ENCODE measurements at regions not wholly inside any gene's neighbourhood (a gene's known extent, or its start where the extent isn't known, plus 50 kb on each side); places are given as distances from the start of the nearest gene placed in this dataset.

GRCh38 chr2:234286956-234287355 lies 209.9 kb downstream of the ARL4C start:
- H4K20me1 ChIP-seq (ENCODE audit: control insufficient read depth, insufficient read depth, low read depth, low read length) = no peaks in the 10 kb centered on the region
- no peaks in the 10 kb centered on the region for H3K79me2 ChIP-seq (ENCODE audit: control insufficient read depth, low read length)
- peaks cover 31% of the 10 kb centered on the region for H3K4me1 ChIP-seq (ENCODE audit: control insufficient read depth, low read length)
- no peaks in the 10 kb centered on the region for H3K9me2 ChIP-seq (replicated peaks; ENCODE audit: control insufficient read depth, low read length)
- H3F3A ChIP-seq (ENCODE audit: control insufficient read depth, insufficient read depth) = no peaks in the 10 kb centered on the region
- no peak for TF ChIP-seq CTCF (IDR thresholded peaks at IDR 0.05; ENCODE audit: low read depth, low read length, poor library complexity, severe bottlenecking)
- no peak for TF ChIP-seq EZH2phosphoT487 (IDR thresholded peaks at IDR 0.05; ENCODE audit: borderline replicate concordance, low read length)
- H3K4me2 ChIP-seq (ENCODE audit: low read length) = no peak overlapping the region
- H3K27ac ChIP-seq (ENCODE audit: low read depth, low read length) = no peak overlapping the region
- H3K9me3 ChIP-seq (ENCODE audit: control insufficient read depth, insufficient read depth, low read length) = no peaks in the 10 kb centered on the region
- H3K4me3 ChIP-seq (ENCODE audit: low read length) = no peak overlapping the region
- peaks cover 4% of the 10 kb centered on the region; the same call in 1 of the 2 replicates for H3K36me3 ChIP-seq (ENCODE audit: control insufficient read depth, low read length)
- no peaks in the 10 kb centered on the region for H3K27me3 ChIP-seq (ENCODE audit: control insufficient read depth, low read length)

GRCh38 chr2:234286118-234286598 lies 210.7 kb downstream of the ARL4C start:
- peaks cover 23% of the 10 kb centered on the region for H3K4me1 ChIP-seq (ENCODE audit: control insufficient read depth, low read length)
- no peaks in the 10 kb centered on the region for H3F3A ChIP-seq (ENCODE audit: control insufficient read depth, insufficient read depth)
- no peaks in the 10 kb centered on the region for H3K9me2 ChIP-seq (replicated peaks; ENCODE audit: control insufficient read depth, low read length)
- no peak for TF ChIP-seq CTCF (IDR thresholded peaks at IDR 0.05; ENCODE audit: low read depth, low read length, poor library complexity, severe bottlenecking)
- TF ChIP-seq EZH2phosphoT487 (IDR thresholded peaks at IDR 0.05; ENCODE audit: borderline replicate concordance, low read length) = no peak
- H3K4me2 ChIP-seq (ENCODE audit: low read length) = no peak overlapping the region
- H3K27ac ChIP-seq (ENCODE audit: low read depth, low read length) = no peak overlapping the region
- no peaks in the 10 kb centered on the region for H3K79me2 ChIP-seq (ENCODE audit: control insufficient read depth, low read length)
- H4K20me1 ChIP-seq (ENCODE audit: control insufficient read depth, insufficient read depth, low read depth, low read length) = no peaks in the 10 kb centered on the region
- H3K9me3 ChIP-seq (ENCODE audit: control insufficient read depth, insufficient read depth, low read length) = no peaks in the 10 kb centered on the region
- H3K4me3 ChIP-seq (ENCODE audit: low read length) = no peak overlapping the region
- H3K36me3 ChIP-seq (ENCODE audit: control insufficient read depth, low read length) = no peaks in the 10 kb centered on the region
- H3K27me3 ChIP-seq (ENCODE audit: control insufficient read depth, low read length) = no peaks in the 10 kb centered on the region

- TF ChIP-seq EZH2phosphoT487 (IDR thresholded peaks at IDR 0.05; ENCODE audit: borderline replicate concordance, low read length) = no peak
- no peak for TF ChIP-seq CTCF (IDR thresholded peaks at IDR 0.05; ENCODE audit: low read depth, low read length, poor library complexity, severe bottlenecking)
- H3K36me3 ChIP-seq (ENCODE audit: control insufficient read depth, low read length) = no peaks in the 10 kb centered on the region
- H3K9me2 ChIP-seq (replicated peaks; ENCODE audit: control insufficient read depth, low read length) = no peaks in the 10 kb centered on the region
- H3K79me2 ChIP-seq (ENCODE audit: control insufficient read depth, low read length) = no peaks in the 10 kb centered on the region
- no peaks in the 10 kb centered on the region for H4K20me1 ChIP-seq (ENCODE audit: control insufficient read depth, insufficient read depth, low read depth, low read length)
- no peaks in the 10 kb centered on the region for H3K27me3 ChIP-seq (ENCODE audit: control insufficient read depth, low read length)
- no peak overlapping the region for H3K4me2 ChIP-seq (ENCODE audit: low read length)
- H3K9me3 ChIP-seq (ENCODE audit: control insufficient read depth, insufficient read depth, low read length) = no peaks in the 10 kb centered on the region
- H3F3A ChIP-seq (ENCODE audit: control insufficient read depth, insufficient read depth) = no peaks in the 10 kb centered on the region
- no peak overlapping the region for H3K27ac ChIP-seq (ENCODE audit: low read depth, low read length)
- H3K4me3 ChIP-seq (ENCODE audit: low read length) = no peak overlapping the region
- peaks cover 17% of the 10 kb centered on the region for H3K4me1 ChIP-seq (ENCODE audit: control insufficient read depth, low read length)
Observed at GRCh38 chr2:234285541-234285940, 211.3 kb downstream of the ARL4C start.
